Liver (tissue), 8 donors: ENCODE measurements at regions not wholly inside any gene's neighbourhood (a gene's known extent, or its start where the extent isn't known, plus 50 kb on each side); places are given as distances from the start of the nearest gene placed in this dataset.

Experiments
- DNase-seq: peaks from one replicate; pipeline ENCODE4 v3.0.0-alpha.2; 2017; ENCODE audit warnings: low spot score
- H3K27ac ChIP-seq, 2 donors: one replicate each; pipeline ENCODE4 v1.7.0; 2013; ENCODE audit warnings: inconsistent platforms in 2 of 2, low read length in 2 of 2, control low read depth in 1 of 2, low read depth in 1 of 2, mild to moderate bottlenecking in 1 of 2
- H3K27me3 ChIP-seq, 4 donors: one replicate each; pipeline versions ENCODE4 v1.6.1 to v1.7.0; 2013; ENCODE audit warnings: low read length in 3 of 4, inconsistent platforms in 1 of 4, mild to moderate bottlenecking in 1 of 4, moderate library complexity in 1 of 4; ENCODE audit not compliant: control insufficient read depth in 4 of 4, insufficient read depth in 4 of 4
- H3K36me3 ChIP-seq, 4 donors: one replicate each; pipeline versions ENCODE4 v1.6.1 to v1.7.0; 2013; ENCODE audit warnings: low read length in 3 of 4, mild to moderate bottlenecking in 3 of 4, low read depth in 1 of 4, moderate library complexity in 1 of 4; ENCODE audit not compliant: control insufficient read depth in 4 of 4, insufficient read depth in 3 of 4
- H3K4me1 ChIP-seq, 4 donors: one replicate each; pipeline versions ENCODE4 v1.6.1 to v1.7.0; 2013; ENCODE audit warnings: low read length in 3 of 4, mild to moderate bottlenecking in 3 of 4, moderate library complexity in 1 of 4; ENCODE audit not compliant: control insufficient read depth in 4 of 4, insufficient read depth in 4 of 4
- H3K4me3 ChIP-seq, 3 donors: one replicate each; pipeline versions ENCODE4 v1.6.1 to v1.7.0; 2013; ENCODE audit warnings: low read length in 3 of 3, control low read depth in 1 of 3, low read depth in 1 of 3, mild to moderate bottlenecking in 1 of 3
- H3K9ac ChIP-seq, 2 donors: one replicate each; pipeline ENCODE4 v1.7.0; 2013; ENCODE audit warnings: low read length in 2 of 2, mild to moderate bottlenecking in 2 of 2, moderate library complexity in 2 of 2, control low read depth in 1 of 2, low read depth in 1 of 2
- H3K9me3 ChIP-seq, 4 donors: one replicate each; pipeline versions ENCODE4 v1.6.1 to v1.7.0; 2013; ENCODE audit warnings: low read length in 3 of 4; ENCODE audit not compliant: control insufficient read depth in 4 of 4
- ATF3 ChIP-seq: IDR thresholded peaks from 2 replicates; pipeline ENCODE4 v1.6.1; 2016; ENCODE audit warnings: antibody characterized with exemption
- CTCF ChIP-seq: fragments of 150-350 bp; IDR thresholded peaks from 2 replicates; pipeline ENCODE4 v1.5.1; 2017; ENCODE audit warnings: improper control_type of control experiment, low read depth, low read length; ENCODE audit not compliant: missing input control
- EGR1 ChIP-seq, 2 donors: IDR thresholded peaks; 2 replicates each; pipeline ENCODE4 v1.6.1; 2016 to 2018; ENCODE audit warnings: antibody characterized with exemption in 2 of 2, low read depth in 2 of 2
- FOXA1 ChIP-seq: IDR thresholded peaks from 2 replicates; pipeline ENCODE4 v1.6.1; 2016; ENCODE audit warnings: antibody characterized with exemption
- FOXA2 ChIP-seq: IDR thresholded peaks from 2 replicates; pipeline ENCODE4 v1.6.1; 2016; ENCODE audit warnings: antibody characterized with exemption
- GABPA ChIP-seq, 2 donors: IDR thresholded peaks in 1 of 2; conservative IDR thresholded peaks in 1 of 2; 2 replicates each; pipeline ENCODE4 v1.6.1; 2016; ENCODE audit warnings: antibody characterized with exemption in 2 of 2, mild to moderate bottlenecking in 1 of 2, moderate library complexity in 1 of 2
- HNF4A ChIP-seq, 2 donors: conservative IDR thresholded peaks; 2 replicates each; pipeline ENCODE4 v1.6.1; 2016; ENCODE audit warnings: antibody characterized with exemption in 2 of 2, mild to moderate bottlenecking in 2 of 2
- HNF4G ChIP-seq: IDR thresholded peaks from 2 replicates; pipeline ENCODE4 v1.6.1; 2016; ENCODE audit warnings: antibody characterized with exemption
- JUND ChIP-seq, 2 donors: IDR thresholded peaks; 2 replicates each; pipeline ENCODE4 v1.6.1; 2016; ENCODE audit warnings: antibody characterized with exemption in 2 of 2
- MAX ChIP-seq: IDR thresholded peaks from 2 replicates; pipeline ENCODE4 v1.6.1; 2016; ENCODE audit warnings: antibody characterized with exemption
- NR2F2 ChIP-seq: IDR thresholded peaks from 2 replicates; pipeline ENCODE4 v1.6.1; 2016; ENCODE audit warnings: antibody characterized with exemption
- RAD21 ChIP-seq, 2 donors: IDR thresholded peaks; 2 replicates each; pipeline ENCODE4 v1.6.1; 2016; ENCODE audit warnings: antibody characterized with exemption in 2 of 2, mild to moderate bottlenecking in 2 of 2
- REST ChIP-seq: IDR thresholded peaks from 2 replicates; pipeline ENCODE4 v1.6.1; 2016; ENCODE audit warnings: antibody characterized with exemption, mild to moderate bottlenecking
- RXRA ChIP-seq, 2 donors: IDR thresholded peaks; 2 replicates each; pipeline ENCODE4 v1.6.1; 2017 to 2018; ENCODE audit warnings: antibody characterized with exemption in 2 of 2, mild to moderate bottlenecking in 1 of 2
- SP1 ChIP-seq: IDR thresholded peaks from 2 replicates; pipeline ENCODE4 v1.6.1; 2018; ENCODE audit warnings: antibody characterized with exemption, mild to moderate bottlenecking
- TAF1 ChIP-seq: conservative IDR thresholded peaks from 2 replicates; pipeline ENCODE4 v1.6.1; 2016; ENCODE audit warnings: antibody characterized with exemption, mild to moderate bottlenecking
- YY1 ChIP-seq: IDR thresholded peaks from 2 replicates; pipeline ENCODE4 v1.6.1; 2016; ENCODE audit warnings: antibody characterized with exemption, mild to moderate bottlenecking
- ZBTB33 ChIP-seq: IDR thresholded peaks from 2 replicates; pipeline ENCODE4 v1.6.1; 2016; ENCODE audit warnings: antibody characterized with exemption
- WGBS: extraction: QIAGEN DNeasy Blood & Tissue Kit; methylation state at CpG from one replicate; pipeline ENCODE4 v1.1.7; 2013; 5-methylcytosine and 5-hydroxymethylcytosine counted together
- donor health status: healthy.
- donor health status: healthy.
- donor health status: healthy.
- donor health status: healthy.
- donor health status: healthy.

GRCh38 chr3:21036888-21037287 lies 714.1 kb downstream of the ZNF385D start:
- no peak for DNase-seq
- Histone ChIP-seq H3K9me3 (no peaks in the 10 kb centered on the region), H3K27ac (no peak overlapping the region), H3K4me3 (no peak overlapping the region), H3K27me3 (no peaks in the 10 kb centered on the region), H3K9ac (no peak overlapping the region), H3K4me1 (no peaks in the 10 kb centered on the region), H3K36me3 (no peaks in the 10 kb centered on the region)
- no peak for TF ChIP-seq SP1
- TF ChIP-seq FOXA2 = no peak
- no peak for TF ChIP-seq YY1
- TF ChIP-seq HNF4G = no peak
- TF ChIP-seq RAD21 (IDR thresholded peaks at IDR 0.05) = no peak
- WGBS = 90% methylated on average over 1 of the region's 1 CpG

GRCh38 chr3:21028412-21028811 lies 722.6 kb downstream of the ZNF385D start:
- Histone ChIP-seq H3K9ac (no peak overlapping the region), H3K27ac (no peak overlapping the region), H3K9me3 (no peaks in the 10 kb centered on the region), H3K4me1 (no peaks in the 10 kb centered on the region), H3K36me3 (no peaks in the 10 kb centered on the region), H3K27me3 (no peaks in the 10 kb centered on the region), H3K4me3 (no peak overlapping the region)
- 71% methylated on average over 5 of the region's 5 CpGs for WGBS
- no peak for TF ChIP-seq MAX
- no peak for TF ChIP-seq HNF4A (conservative IDR thresholded peaks at IDR 0.05)
- TF ChIP-seq CTCF = no peak
- no peak for TF ChIP-seq TAF1
- TF ChIP-seq JUND (IDR thresholded peaks at IDR 0.05) = no peak
- TF ChIP-seq SP1 = no peak
- TF ChIP-seq ATF3 = no peak
- TF ChIP-seq HNF4G = no peak
- no peak for TF ChIP-seq RAD21 (IDR thresholded peaks at IDR 0.05)
- TF ChIP-seq ZBTB33 = no peak
- TF ChIP-seq YY1 = no peak
- no peak for TF ChIP-seq NR2F2
- no peak for TF ChIP-seq FOXA1
- TF ChIP-seq RXRA (IDR thresholded peaks at IDR 0.05) = no peak
- no peak for TF ChIP-seq GABPA (IDR thresholded peaks at IDR 0.05 in 1 of 2, conservative IDR thresholded peaks at IDR 0.05 in 1 of 2)
- no peak for DNase-seq

GRCh38 chr3:21024563-21024962 lies 726.4 kb downstream of the ZNF385D start:
- 67% methylated on average over 2 of the region's 2 CpGs for WGBS
- no peak overlapping the region for H3K9ac ChIP-seq
- no peak for DNase-seq
- no peaks in the 10 kb centered on the region for H3K36me3 ChIP-seq
- no peaks in the 10 kb centered on the region for H3K9me3 ChIP-seq
- H3K4me3 ChIP-seq = no peak overlapping the region
- H3K27me3 ChIP-seq = no peaks in the 10 kb centered on the region
- H3K4me1 ChIP-seq = no peaks in the 10 kb centered on the region
- no peak overlapping the region for H3K27ac ChIP-seq
- TF ChIP-seq SP1 (no peak), HNF4A (conservative IDR thresholded peaks at IDR 0.05) (no peak), RAD21 (IDR thresholded peaks at IDR 0.05) (no peak), FOXA2 (no peak), MAX (no peak), RXRA (IDR thresholded peaks at IDR 0.05) (no peak), HNF4G (no peak), TAF1 (no peak), ZBTB33 (no peak), NR2F2 (no peak), EGR1 (IDR thresholded peaks at IDR 0.05; ENCODE audit: low read depth in 2 of 2) (no peak), JUND (IDR thresholded peaks at IDR 0.05) (no peak), REST (no peak), YY1 (no peak)
